Endothelial cell (in vitro differentiated cells): ENCODE measurements at regions not wholly inside any gene's neighbourhood (a gene's known extent, or its start where the extent isn't known, plus 50 kb on each side); places are given as distances from the start of the nearest gene placed in this dataset.

Source experiments
- DNase-seq: peaks from one replicate; pipeline ENCODE4 v3.0.0; 2021; ENCODE audit warnings: low spot score
- H3K27ac Mint-ChIP-seq: one replicate; pipeline ENCODE4 v1.8.0; 2021; ENCODE audit warnings: mixed read lengths, inconsistent platforms; ENCODE audit not compliant: unreplicated experiment
- H3K27me3 Mint-ChIP-seq: one replicate; pipeline ENCODE4 v1.8.0; 2021; ENCODE audit warnings: mild to moderate bottlenecking, moderate library complexity, mixed read lengths, inconsistent platforms; ENCODE audit not compliant: unreplicated experiment
- H3K36me3 Mint-ChIP-seq: one replicate; pipeline ENCODE4 v1.8.0; 2021; ENCODE audit warnings: mild to moderate bottlenecking, low read depth, mixed read lengths, inconsistent platforms; ENCODE audit not compliant: unreplicated experiment
- H3K4me1 Mint-ChIP-seq: one replicate; pipeline ENCODE4 v1.8.0; 2021; ENCODE audit warnings: mild to moderate bottlenecking, mixed read lengths, inconsistent platforms; ENCODE audit not compliant: unreplicated experiment
- H3K4me3 Mint-ChIP-seq: one replicate; pipeline ENCODE4 v1.8.0; 2021; ENCODE audit warnings: mild to moderate bottlenecking, mixed read lengths, inconsistent platforms; ENCODE audit not compliant: unreplicated experiment
- H3K9me3 Mint-ChIP-seq: one replicate; pipeline ENCODE4 v1.8.0; 2021; ENCODE audit warnings: mixed read lengths, inconsistent platforms; ENCODE audit not compliant: unreplicated experiment
- CTCF ChIP-seq: fragments of 200-600 bp; sonication (generic); IDR thresholded peaks from one replicate; pipeline ENCODE4 v1.5.0; 2021; ENCODE audit warnings: antibody characterized with exemption; ENCODE audit not compliant: unreplicated experiment

GRCh38 chr20:48012401-48012974, 227.2 kb upstream of the SULF2 start:
- TF ChIP-seq CTCF, result no peak

GRCh38 chr20:48011025-48011424, 225.7 kb upstream of the SULF2 start:
- no peak overlapping the region for H3K4me3 Mint-ChIP-seq
- no peaks in the 10 kb centered on the region for H3K27me3 Mint-ChIP-seq
- no peak for DNase-seq
- H3K9me3 Mint-ChIP-seq, result no peaks in the 10 kb centered on the region
- no peaks in the 10 kb centered on the region for H3K4me1 Mint-ChIP-seq
- no peak for TF ChIP-seq CTCF
- no peak overlapping the region for H3K27ac Mint-ChIP-seq
- peaks cover 3% of the 10 kb centered on the region for H3K36me3 Mint-ChIP-seq

More at GRCh38 chr20:48012401-48012974, 227.2 kb upstream of the SULF2 start:
- H3K36me3 Mint-ChIP-seq, result peaks cover 3% of the 10 kb centered on the region
- DNase-seq, result no peak
- no peak overlapping the region for H3K4me3 Mint-ChIP-seq
- H3K9me3 Mint-ChIP-seq, result peaks cover 4% of the 10 kb centered on the region
- no peaks in the 10 kb centered on the region for H3K4me1 Mint-ChIP-seq
- no peaks in the 10 kb centered on the region for H3K27me3 Mint-ChIP-seq
- H3K27ac Mint-ChIP-seq, result no peak overlapping the region

DNA sequence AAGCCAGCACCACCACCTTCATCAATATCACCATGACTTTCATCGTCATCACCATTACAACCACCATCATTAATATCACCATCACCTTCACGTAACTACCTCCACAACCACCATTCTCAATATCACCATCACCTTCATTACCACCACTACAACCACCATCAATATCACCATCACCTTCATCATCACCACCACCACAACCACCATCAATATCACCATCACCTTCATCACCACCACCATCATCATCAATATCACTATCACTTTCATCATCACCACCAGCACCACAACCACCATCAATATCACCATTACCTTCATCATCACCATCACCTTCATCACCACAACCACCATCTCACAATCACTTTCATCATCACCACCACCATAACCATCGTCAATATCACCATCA, 225.3 kb upstream of the SULF2 start:
- TF ChIP-seq CTCF, result no peak
- Mint-ChIP-seq H3K36me3 (peaks cover 3% of the 10 kb centered on the region), H3K27me3 (peaks cover 1% of the 10 kb centered on the region), H3K9me3 (no peaks in the 10 kb centered on the region), H3K4me3 (no peak overlapping the region), H3K4me1 (no peaks in the 10 kb centered on the region), H3K27ac (no peak overlapping the region)
- no peak for DNase-seq

GRCh38 chr20:48008850-48009515, 223.7 kb upstream of the SULF2 start:
- no peak for DNase-seq
- no peak overlapping the region for H3K27ac Mint-ChIP-seq
- H3K36me3 Mint-ChIP-seq, result peaks cover 11% of the 10 kb centered on the region
- H3K4me1 Mint-ChIP-seq, result no peaks in the 10 kb centered on the region
- TF ChIP-seq CTCF, result no peak
- peaks cover 6% of the 10 kb centered on the region for H3K27me3 Mint-ChIP-seq
- H3K9me3 Mint-ChIP-seq, result no peaks in the 10 kb centered on the region
- no peak overlapping the region for H3K4me3 Mint-ChIP-seq

GRCh38 chr20:48007351-48007750, 222.1 kb upstream of the SULF2 start:
- Mint-ChIP-seq H3K4me1 (peaks cover 4% of the 10 kb centered on the region), H3K4me3 (no peak overlapping the region), H3K27me3 (peaks cover 6% of the 10 kb centered on the region), H3K36me3 (peaks cover 11% of the 10 kb centered on the region), H3K27ac (no peak overlapping the region), H3K9me3 (no peaks in the 10 kb centered on the region)
- no peak for DNase-seq
- TF ChIP-seq CTCF, result no peak
